ENCODE measurements at regions not wholly inside any gene's neighbourhood (a gene's known extent, or its start where the extent isn't known, plus 50 kb on each side); places are given as distances from the start of the nearest gene placed in this dataset.

GRCh38 chr2:238724728-238725127 is 123.2 kb upstream of the TWIST2 start:
- CTCF ChIA-PET, result no interaction called here
- no peak for TF ChIP-seq CTCF (IDR thresholded peaks at IDR 0.05; ENCODE audit: insufficient read depth, low read depth, low read length)
- DNase-seq (ENCODE audit: low read depth), result no peak
- Histone ChIP-seq H3K36me3 (ENCODE audit: control insufficient read depth, insufficient read depth, low read length) (no peaks in the 10 kb centered on the region), H3K27me3 (ENCODE audit: control insufficient read depth, insufficient read depth, low read length) (no peaks in the 10 kb centered on the region), H3K4me3 (ENCODE audit: low read depth, low read length) (no peak overlapping the region)
- POLR2A ChIA-PET, result no interaction called here

DNA sequence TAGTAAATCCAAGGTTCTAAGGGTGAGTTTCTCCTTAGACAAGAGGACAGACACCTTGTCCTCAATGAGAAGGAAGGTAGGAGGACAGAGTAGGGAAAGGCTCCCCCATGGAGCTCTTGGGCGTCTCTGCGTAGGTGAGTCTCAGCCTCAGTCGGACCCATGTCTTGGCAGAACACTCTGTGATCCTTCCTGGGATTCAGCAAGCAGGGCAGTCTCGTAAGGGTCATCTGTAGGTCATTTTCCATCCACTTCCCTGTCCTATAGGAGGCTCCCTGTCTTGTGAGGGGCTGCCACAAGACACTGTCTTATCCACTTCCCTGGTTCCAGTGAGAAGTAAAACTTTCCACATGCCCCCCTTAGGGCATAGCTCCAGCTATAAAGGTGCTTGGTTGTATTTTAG is 122.6 kb upstream of the TWIST2 start:
- Histone ChIP-seq H3K36me3 (ENCODE audit: control insufficient read depth, insufficient read depth, low read length) (no peaks in the 10 kb centered on the region), H3K27me3 (ENCODE audit: control insufficient read depth, insufficient read depth, low read length) (no peaks in the 10 kb centered on the region), H3K4me3 (ENCODE audit: low read depth, low read length) (no peak overlapping the region)
- no peak for DNase-seq (ENCODE audit: low read depth)
- POLR2A ChIA-PET, result no interaction called here
- no peak for TF ChIP-seq CTCF (IDR thresholded peaks at IDR 0.05; ENCODE audit: insufficient read depth, low read depth, low read length)
- CTCF ChIA-PET, result interaction anchor here (1.0 kb wide), 1 partner anchor 29 kb away, joined by 3 read pairs; no protein-coding TSS in a partner anchor

DNA sequence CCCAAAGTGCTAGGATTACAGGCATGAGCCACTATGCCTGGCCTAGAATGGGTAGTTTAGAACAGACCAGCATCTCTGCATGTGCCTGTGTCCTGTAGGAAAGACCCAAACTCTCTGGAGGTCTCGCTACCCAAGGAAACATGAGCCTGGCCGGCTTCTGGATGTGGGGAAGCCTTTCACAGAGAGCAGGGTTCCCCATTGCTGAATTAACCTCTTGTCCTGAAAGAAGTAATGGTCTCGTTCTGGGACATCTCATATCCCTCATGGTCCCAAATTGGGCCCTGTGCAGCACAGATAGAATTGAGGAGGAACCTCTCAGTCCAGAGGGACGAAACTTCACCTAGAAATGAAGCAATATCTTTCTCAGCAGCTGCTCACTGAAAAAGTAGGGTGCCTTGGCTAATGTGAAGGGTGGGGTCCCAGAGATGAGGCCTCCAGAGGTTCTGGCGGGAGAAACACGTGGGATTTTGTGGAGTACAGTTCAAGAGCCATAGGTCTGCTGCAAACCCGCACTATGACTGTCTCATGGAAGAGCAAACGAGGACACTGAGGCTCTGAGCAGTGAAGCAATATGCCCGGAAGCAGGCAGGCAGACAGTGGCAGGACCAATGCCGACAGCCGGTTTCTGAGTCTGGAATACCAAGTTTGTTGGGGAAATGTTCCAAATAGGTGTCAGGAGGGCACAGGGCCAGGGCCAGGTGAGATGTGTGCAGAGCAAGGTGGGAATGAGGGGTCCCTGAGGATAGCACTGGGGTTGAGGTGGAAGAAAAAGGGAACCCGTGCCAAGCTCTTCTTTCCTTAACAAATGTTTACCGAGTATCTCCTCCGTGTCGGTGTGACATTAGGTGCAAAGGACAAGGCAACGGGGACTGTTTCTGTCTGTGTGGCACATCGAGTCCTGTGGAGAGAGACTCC is 121.0 kb upstream of the TWIST2 start:
- Histone ChIP-seq H3K27me3 (ENCODE audit: control insufficient read depth, insufficient read depth, low read length) (no peaks in the 10 kb centered on the region), H3K4me3 (ENCODE audit: low read depth, low read length) (no peak overlapping the region), H3K36me3 (ENCODE audit: control insufficient read depth, insufficient read depth, low read length) (no peaks in the 10 kb centered on the region)
- ChIA-PET POLR2A (interaction anchor here (2.1 kb wide), 1 partner anchor 121 kb away, joined by 6 read pairs; the partner anchor contains the start of gene TWIST2), CTCF (interaction anchor here (0.9 to 2.9 kb wide), 4 partner anchors 17 to 61 kb away, joined by 3 to 24 read pairs (median 3); no protein-coding TSS in a partner anchor)
- DNase-seq (ENCODE audit: low read depth), result no peak
- TF ChIP-seq CTCF (IDR thresholded peaks at IDR 0.05; ENCODE audit: insufficient read depth, low read depth, low read length), result no peak

- DNase-seq (ENCODE audit: low read depth), result peak; percentile 98
- no peak for TF ChIP-seq CTCF (IDR thresholded peaks at IDR 0.05; ENCODE audit: insufficient read depth, low read depth, low read length)
- no peaks in the 10 kb centered on the region for H3K36me3 ChIP-seq (ENCODE audit: control insufficient read depth, insufficient read depth, low read length)
- H3K27me3 ChIP-seq (ENCODE audit: control insufficient read depth, insufficient read depth, low read length), result no peaks in the 10 kb centered on the region
- CTCF ChIA-PET, result interaction anchor here (0.9 to 2.9 kb wide), 4 partner anchors 18 to 356 kb away, joined by 3 to 24 read pairs (median 4); no protein-coding TSS in a partner anchor
- POLR2A ChIA-PET, result interaction anchor here (2.1 kb wide), 1 partner anchor 120 kb away, joined by 6 read pairs; the partner anchor contains the start of gene TWIST2
- H3K4me3 ChIP-seq (ENCODE audit: low read depth, low read length), result no peak overlapping the region
Observed at GRCh38 chr2:238727585-238728329, 120.1 kb upstream of the TWIST2 start.

Measured in BJ (cell line).